ENCODE measurements at regions not wholly inside any gene's neighbourhood (a gene's known extent, or its start where the extent isn't known, plus 50 kb on each side); places are given as distances from the start of the nearest gene placed in this dataset.

DNA sequence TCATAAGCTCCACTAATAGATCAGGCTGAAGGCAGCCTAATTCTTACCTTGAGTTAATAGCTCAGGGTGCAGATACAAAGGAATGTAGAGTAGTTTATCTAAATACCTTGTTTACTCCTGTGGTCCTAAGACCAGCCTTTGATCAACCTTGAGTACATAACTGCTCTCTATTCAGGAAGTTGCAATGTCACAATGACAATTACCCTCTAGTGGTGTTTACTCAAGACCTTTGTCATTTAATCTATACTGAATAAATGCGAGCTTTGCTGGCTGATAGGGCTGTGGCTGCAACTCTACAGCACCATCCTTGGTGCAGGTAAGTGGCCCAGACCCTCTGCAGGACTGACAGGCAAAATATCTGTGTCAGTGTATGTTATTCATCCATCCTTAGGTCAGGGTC, 282.7 kb downstream of the ATXN7L3B start:
- no peak overlapping the region for H3K4me3 Mint-ChIP-seq (ENCODE audit: low read depth, unreplicated experiment)
- H3K27ac Mint-ChIP-seq (ENCODE audit: unreplicated experiment) = no peak overlapping the region
- no peak for DNase-seq
- no peaks in the 10 kb centered on the region for H3K4me1 Mint-ChIP-seq (ENCODE audit: low read depth, unreplicated experiment)
- BruUV-seq (replicated peaks) = no TSS peak
- no peaks in the 10 kb centered on the region for H3K27me3 Mint-ChIP-seq (ENCODE audit: unreplicated experiment)
- CTCF ChIA-PET = no interaction called here
- H3K36me3 Mint-ChIP-seq (ENCODE audit: insufficient read depth, unreplicated experiment) = no peaks in the 10 kb centered on the region
- intact Hi-C loops (cut with micrococcal nuclease; ENCODE audit: unreplicated experiment) = no loop called here
- TF ChIP-seq, protein P1, sequence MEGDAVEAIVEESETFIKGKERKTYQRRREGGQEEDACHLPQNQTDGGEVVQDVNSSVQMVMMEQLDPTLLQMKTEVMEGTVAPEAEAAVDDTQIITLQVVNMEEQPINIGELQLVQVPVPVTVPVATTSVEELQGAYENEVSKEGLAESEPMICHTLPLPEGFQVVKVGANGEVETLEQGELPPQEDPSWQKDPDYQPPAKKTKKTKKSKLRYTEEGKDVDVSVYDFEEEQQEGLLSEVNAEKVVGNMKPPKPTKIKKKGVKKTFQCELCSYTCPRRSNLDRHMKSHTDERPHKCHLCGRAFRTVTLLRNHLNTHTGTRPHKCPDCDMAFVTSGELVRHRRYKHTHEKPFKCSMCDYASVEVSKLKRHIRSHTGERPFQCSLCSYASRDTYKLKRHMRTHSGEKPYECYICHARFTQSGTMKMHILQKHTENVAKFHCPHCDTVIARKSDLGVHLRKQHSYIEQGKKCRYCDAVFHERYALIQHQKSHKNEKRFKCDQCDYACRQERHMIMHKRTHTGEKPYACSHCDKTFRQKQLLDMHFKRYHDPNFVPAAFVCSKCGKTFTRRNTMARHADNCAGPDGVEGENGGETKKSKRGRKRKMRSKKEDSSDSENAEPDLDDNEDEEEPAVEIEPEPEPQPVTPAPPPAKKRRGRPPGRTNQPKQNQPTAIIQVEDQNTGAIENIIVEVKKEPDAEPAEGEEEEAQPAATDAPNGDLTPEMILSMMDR (IDR thresholded peaks at IDR 0.05; ENCODE audit: unreplicated experiment) = no peak
- H3K9me3 Mint-ChIP-seq (ENCODE audit: low read depth, unreplicated experiment) = no peaks in the 10 kb centered on the region

- CTCF ChIA-PET = no interaction called here
- Mint-ChIP-seq H3K27ac (ENCODE audit: unreplicated experiment) (no peak overlapping the region), H3K36me3 (ENCODE audit: insufficient read depth, unreplicated experiment) (no peaks in the 10 kb centered on the region), H3K27me3 (ENCODE audit: unreplicated experiment) (no peaks in the 10 kb centered on the region), H3K9me3 (ENCODE audit: low read depth, unreplicated experiment) (peaks cover 11% of the 10 kb centered on the region), H3K4me3 (ENCODE audit: low read depth, unreplicated experiment) (no peak overlapping the region), H3K4me1 (ENCODE audit: low read depth, unreplicated experiment) (no peaks in the 10 kb centered on the region)
- DNase-seq = no peak
- no TSS peak for BruUV-seq (replicated peaks)
- TF ChIP-seq, protein P1 (IDR thresholded peaks at IDR 0.05; ENCODE audit: unreplicated experiment) = no peak
- intact Hi-C loops (cut with micrococcal nuclease; ENCODE audit: unreplicated experiment) = no loop called here
Measured at GRCh38 chr12:74836567-74836966, 298.9 kb downstream of the ATXN7L3B start.

DNA sequence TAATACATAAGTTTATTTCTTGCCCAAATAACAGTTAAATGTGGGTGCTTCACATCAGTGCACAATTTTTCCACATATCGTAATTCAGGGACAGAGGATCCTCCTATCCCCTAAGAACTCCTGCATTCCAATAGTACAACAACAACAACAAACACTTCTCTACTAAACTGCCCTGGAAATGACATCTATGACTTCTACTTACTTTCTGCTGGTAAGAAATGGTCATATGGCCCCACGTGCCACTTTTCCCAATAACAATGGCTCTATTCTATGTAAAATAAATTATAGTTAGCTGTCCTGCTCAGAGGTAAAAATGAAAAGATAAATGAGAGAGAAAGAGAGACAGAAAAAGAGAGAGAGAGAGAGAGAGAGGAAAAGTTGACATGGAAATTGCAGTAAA, 308.5 kb downstream of the ATXN7L3B start:
- CTCF ChIA-PET = no interaction called here
- no TSS peak for BruUV-seq (replicated peaks)
- DNase-seq = no peak

DNA sequence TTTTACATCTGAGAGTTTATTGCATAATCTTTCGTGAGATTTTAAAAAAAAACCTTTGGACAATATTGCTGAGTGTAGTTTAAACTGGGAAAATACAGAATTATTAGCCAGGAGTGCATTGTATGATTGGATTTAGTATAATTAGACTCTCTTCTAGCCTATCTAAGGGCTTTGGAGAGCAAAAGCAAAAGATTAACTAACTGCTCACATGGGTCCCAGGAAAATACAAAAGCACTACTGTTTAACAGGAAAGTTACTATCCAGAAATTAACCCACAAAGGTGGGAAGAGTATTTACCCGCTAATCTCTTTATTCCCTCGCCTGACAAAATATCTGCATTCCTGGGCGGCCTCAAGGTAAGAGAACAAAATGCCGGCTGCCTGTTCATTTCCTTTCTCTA, 309.5 kb downstream of the ATXN7L3B start:
- no TSS peak for BruUV-seq (replicated peaks)
- H3K4me3 Mint-ChIP-seq (ENCODE audit: low read depth, unreplicated experiment) = peak overlapping the region; percentile 69
- CTCF ChIA-PET = no interaction called here
- peak; percentile 16 for DNase-seq
- H3K27me3 Mint-ChIP-seq (ENCODE audit: unreplicated experiment) = no peaks in the 10 kb centered on the region
- no peaks in the 10 kb centered on the region for H3K9me3 Mint-ChIP-seq (ENCODE audit: low read depth, unreplicated experiment)
- H3K4me1 Mint-ChIP-seq (ENCODE audit: low read depth, unreplicated experiment) = peaks cover 42% of the 10 kb centered on the region
- H3K27ac Mint-ChIP-seq (ENCODE audit: unreplicated experiment) = peak overlapping the region; percentile 84
- no peaks in the 10 kb centered on the region for H3K36me3 Mint-ChIP-seq (ENCODE audit: insufficient read depth, unreplicated experiment)
- TF ChIP-seq, protein P1 (IDR thresholded peaks at IDR 0.05; ENCODE audit: unreplicated experiment) = no peak
- intact Hi-C loops (cut with micrococcal nuclease; ENCODE audit: unreplicated experiment) = loop anchor here (2.0 to 5.0 kb wide), 5 partner anchors 45 to 440 kb away; no protein-coding TSS in a partner anchor

More for the DNA sequence above, 308.5 kb downstream of the ATXN7L3B start:
- Mint-ChIP-seq H3K27me3 (ENCODE audit: unreplicated experiment) (no peaks in the 10 kb centered on the region), H3K27ac (ENCODE audit: unreplicated experiment) (peak overlapping the region; percentile 57), H3K4me3 (ENCODE audit: low read depth, unreplicated experiment) (no peak overlapping the region), H3K4me1 (ENCODE audit: low read depth, unreplicated experiment) (peaks cover 35% of the 10 kb centered on the region), H3K36me3 (ENCODE audit: insufficient read depth, unreplicated experiment) (no peaks in the 10 kb centered on the region), H3K9me3 (ENCODE audit: low read depth, unreplicated experiment) (no peaks in the 10 kb centered on the region)
- TF ChIP-seq, protein P1 (IDR thresholded peaks at IDR 0.05; ENCODE audit: unreplicated experiment) = no peak
- intact Hi-C loops (cut with micrococcal nuclease; ENCODE audit: unreplicated experiment) = loop anchor here (2.0 to 5.0 kb wide), 5 partner anchors 44 to 441 kb away; no protein-coding TSS in a partner anchor

Data from Calu3 (cell line).